GM21723 (cell line): ENCODE measurements at regions not wholly inside any gene's neighbourhood (a gene's known extent, or its start where the extent isn't known, plus 50 kb on each side); places are given as distances from the start of the nearest gene placed in this dataset.
"Not testable (repeated sequence)": the region's sequence is repeated elsewhere in the genome, so short reads cannot be mapped to it uniquely, and the experiment has no call there.

Source experiments
- ATAC-seq: cut with Tn5 transposase; IDR thresholded peaks from one replicate; pipeline ENCODE4 v1.9.1; 2021; ENCODE audit warnings: mild to moderate bottlenecking, moderate library complexity; ENCODE audit not compliant: unreplicated experiment

DNA sequence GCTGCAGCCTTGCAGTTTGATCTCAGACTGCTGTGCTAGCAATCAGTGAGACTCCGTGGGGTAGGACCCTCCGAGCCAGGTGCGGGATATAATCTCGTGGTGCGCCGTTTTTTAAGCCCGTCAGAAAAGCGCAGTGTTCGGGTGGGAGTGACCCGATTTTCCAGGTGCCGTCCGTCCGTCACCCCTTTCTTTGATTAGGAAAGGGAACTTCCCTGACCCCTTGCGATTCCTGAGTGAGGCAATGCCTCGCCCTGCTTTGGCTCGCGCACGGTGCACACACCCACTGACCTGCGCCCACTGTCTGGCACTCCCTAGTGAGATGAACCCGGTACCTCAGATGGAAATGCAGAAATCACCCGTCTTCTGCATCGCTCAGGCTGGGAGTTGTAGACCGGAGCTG is 203.2 kb downstream of the SNCAIP start:
- ATAC-seq: not testable (repeated sequence)

DNA sequence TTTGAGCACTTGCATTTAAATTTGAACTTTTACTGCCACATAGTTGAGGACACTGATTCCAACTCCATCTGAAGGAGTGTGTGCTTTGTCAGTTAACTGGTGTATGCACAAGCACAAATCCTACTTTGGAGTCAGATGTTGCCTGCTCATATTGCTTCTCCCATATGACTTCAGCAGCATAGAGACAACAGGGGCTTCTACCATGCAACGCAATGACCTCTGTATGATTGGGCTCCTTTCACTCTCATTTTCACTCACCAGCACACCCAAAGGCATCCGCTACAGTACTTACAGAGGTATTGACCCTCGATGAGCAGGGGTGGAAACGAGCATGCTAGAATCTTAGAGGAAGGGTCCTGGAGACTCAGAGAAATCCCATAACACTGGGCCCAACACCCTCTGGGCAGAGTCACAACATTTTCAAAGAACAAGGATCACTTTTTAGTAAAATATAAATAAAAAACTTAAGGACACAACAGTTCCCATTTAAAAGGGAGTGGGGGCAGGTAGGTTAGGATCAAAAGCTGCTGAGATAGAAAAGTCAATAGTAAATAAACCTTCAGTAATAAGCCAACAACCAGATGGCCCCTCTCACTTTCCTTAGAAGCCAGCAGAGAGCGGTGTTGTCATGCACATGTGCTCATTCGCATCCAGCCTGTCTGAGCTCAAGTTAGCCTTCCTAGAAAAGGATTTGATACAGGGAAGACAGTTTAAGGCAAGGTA is 203.8 kb downstream of the SNCAIP start:
- ATAC-seq: no peak

GRCh38 chr5:122516432-122516743 is 204.4 kb downstream of the SNCAIP start:
- ATAC-seq: no peak

DNA sequence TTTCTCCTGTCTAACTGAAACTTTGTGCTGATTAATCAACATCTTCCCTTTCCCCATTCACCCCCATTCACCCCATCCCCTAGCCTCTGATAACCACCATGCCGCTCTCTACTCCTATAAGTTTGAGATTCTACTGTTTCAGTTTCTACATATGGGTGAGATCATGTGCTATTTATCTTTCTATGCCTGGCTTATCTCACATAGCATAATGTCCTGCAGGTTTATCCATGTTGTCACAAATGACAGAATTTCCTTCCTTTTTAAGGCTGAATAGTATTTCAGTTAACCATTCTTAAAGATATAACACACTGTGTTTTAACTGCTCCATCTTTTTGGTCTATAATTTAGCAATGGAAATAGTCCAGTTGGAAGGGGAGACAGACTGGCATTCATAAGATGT is 205.1 kb downstream of the SNCAIP start:
- no peak for ATAC-seq

DNA sequence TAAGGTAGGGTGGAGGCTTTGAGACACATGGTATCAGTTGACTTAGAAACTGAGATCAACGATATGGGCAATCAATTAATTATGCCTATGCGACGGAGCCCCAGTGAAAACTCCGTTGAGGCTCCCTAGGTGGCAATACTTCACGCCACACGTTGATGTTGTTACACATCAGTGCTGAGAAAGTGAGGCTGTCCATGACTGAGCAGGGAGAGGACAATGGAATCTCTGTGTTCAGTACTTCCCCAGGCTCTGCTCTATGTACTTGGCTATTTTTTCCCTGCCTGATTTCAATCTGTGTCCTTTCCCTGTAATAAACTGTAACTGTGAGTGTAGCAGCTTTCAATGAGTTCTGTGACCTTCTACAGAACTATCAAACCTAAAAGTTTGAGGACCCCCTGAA is 211.7 kb downstream of the SNCAIP start:
- no peak for ATAC-seq

GRCh38 chr5:122527547-122527946 is 215.5 kb downstream of the SNCAIP start:
- ATAC-seq: no peak

- ATAC-seq: no peak
Measured at GRCh38 chr5:122532035-122532434, 220.0 kb downstream of the SNCAIP start.

DNA sequence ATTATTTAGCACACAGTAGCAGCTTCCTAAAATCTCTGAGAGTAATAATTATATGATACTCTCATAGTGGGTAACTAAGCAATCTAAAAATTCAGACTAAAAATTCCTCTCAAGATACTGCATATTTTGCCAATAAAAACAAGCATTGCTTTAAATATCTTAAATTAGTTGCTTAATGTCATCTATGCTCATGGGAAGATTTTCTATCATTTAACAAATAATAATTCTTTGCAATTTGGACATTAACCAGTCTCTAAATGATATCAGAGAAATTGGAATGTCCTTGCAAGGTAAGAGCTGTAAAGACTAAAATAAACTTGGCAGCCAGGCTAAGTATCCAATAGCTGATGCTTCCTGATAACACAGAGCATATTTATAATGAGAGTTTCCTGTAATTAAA is 221.8 kb downstream of the SNCAIP start:
- ATAC-seq: no peak

GRCh38 chr5:122534829-122535228 is 222.8 kb downstream of the SNCAIP start:
- ATAC-seq: no peak

GRCh38 chr5:122541388-122541787 is 229.4 kb downstream of the SNCAIP start:
- ATAC-seq: no peak

GRCh38 chr5:122545986-122546385 is 228.9 kb upstream of the SNX2 start:
- no peak for ATAC-seq

DNA sequence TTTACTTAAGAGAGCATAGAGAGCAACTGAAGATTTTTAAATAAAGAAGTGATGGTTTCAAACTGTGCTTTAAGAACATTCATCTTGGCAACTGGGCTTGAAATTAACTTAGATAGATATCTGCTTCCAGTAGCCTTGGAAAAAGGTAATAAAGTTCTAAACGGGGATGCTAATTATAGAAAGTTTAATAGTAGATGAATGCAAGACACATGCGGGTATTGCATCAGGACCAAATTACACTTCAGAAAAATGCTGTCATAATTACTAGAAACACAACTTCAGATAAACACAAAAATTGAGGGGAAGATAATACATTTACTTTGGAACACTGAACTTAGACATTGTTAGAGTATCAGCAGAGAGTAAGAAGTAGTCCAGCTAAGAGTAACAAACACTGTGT is 227.7 kb upstream of the SNX2 start:
- ATAC-seq: no peak

- no peak for ATAC-seq
Measured at GRCh38 chr5:122547669-122548068, 227.2 kb upstream of the SNX2 start.

DNA sequence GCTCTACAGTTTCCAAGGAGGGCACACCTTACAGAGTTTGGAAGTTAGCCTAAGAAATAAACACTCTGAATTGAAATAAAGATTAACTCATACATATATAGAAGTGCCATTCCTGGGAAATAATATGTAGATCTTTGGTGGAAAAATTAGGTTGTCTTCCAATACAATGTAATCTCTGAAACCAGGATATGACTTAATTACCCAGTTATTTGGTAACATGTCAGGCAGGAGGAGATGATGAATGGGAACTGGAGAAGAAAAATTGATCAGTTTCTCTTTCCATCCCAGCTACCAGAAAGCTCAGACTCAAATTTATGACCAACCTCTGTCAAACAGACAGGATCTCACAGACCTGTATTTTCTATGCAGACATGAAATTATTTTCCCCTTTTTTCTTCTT is 215.2 kb upstream of the SNX2 start:
- no peak for ATAC-seq

DNA sequence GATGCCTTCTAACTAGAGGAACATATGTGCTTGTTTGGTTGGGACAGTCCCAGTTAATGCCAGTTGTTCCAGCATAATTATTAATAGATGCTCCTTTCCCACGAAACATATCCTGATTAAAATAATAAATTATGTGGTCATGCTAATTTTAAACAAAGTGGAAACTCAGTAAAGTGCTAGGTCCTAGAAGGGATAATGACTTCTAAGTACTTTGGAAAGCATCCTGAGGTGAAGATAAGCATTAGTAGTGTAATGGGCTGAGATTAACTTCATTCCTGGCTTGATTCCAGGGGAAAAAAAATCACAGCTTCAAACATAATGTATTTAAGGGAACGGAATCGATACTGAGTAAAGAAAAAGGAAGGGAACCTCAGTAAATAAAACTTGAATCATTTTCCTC is 213.7 kb upstream of the SNX2 start:
- no peak for ATAC-seq

DNA sequence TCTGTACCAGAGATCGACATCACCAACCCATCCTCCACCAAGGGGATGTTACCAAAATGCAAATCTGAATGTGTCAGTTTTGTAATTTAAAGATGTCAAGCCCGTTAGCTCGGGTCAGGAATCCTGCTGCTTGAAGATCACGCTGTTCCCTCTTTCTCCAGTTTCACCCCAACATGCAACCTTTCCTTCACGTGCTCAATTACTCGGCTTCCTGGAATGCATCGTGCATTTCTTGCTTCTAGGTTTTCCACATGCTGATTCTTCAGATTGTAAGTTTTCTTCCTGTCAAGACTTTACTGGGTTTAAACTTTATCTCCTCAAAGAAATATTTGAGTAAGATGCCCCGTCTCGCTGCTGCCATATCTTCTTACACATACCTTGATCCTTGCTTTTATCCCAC is 209.5 kb upstream of the SNX2 start:
- no peak for ATAC-seq

DNA sequence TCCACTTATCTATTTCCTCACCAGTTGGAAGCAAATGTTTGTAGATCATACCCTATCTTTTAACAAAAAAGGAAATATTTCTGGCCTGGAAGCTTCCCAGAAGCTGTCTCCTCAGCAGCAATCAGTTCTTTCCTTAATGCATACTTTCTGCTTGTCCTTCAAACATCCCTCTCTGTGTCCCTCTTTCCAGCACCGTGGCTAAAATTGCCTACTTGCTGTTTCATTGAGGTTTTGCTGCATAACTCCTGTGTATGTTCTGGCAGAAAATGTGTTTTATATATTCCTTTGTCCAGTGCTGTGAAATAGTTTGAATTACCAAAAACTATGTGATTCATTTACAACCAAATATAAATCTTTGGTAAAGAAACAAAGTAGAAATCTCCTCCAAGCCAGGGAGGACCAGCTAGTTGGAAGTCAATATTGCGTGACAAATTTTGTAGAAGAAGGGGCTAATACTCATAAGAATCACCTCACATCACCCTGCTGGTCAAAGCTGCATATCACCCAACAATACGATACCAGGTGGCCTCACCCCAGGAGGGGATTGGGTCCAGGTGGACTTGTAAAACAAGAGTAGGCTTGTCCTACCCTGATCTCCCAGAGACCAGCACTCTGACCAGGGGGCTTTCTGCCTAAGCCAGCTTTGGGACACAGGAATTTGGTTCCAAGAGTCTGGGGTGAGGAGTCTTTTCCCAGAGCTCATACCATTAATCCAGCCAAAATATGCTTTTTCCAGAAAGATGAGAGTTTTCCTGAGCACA is 198.4 kb upstream of the SNX2 start:
- no peak for ATAC-seq

GRCh38 chr5:122581629-122582028 is 193.3 kb upstream of the SNX2 start:
- no peak for ATAC-seq

- ATAC-seq: no peak
Measured at GRCh38 chr5:122584411-122585300, 190.2 kb upstream of the SNX2 start.

DNA sequence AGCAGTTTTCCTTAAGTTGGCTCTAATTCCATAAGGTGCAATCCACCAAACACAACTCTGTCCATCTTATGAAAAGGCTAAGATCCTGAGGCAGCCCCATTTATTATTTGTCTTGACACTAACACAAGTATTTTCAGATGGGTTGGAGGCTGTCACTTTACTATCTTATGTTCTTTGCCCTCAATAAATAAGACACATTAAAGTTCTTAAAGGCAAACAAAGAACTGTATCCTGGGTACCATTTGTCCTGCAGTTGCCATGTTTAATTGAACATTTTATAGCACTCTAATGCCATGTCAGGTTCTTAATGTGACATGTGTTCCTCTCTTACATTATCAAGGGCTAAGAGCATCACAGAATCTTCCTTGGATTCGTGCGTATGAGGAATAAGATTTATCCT is 189.5 kb upstream of the SNX2 start:
- ATAC-seq: no peak

GRCh38 chr5:122586351-122586750 is 188.5 kb upstream of the SNX2 start:
- ATAC-seq: no peak

- no peak for ATAC-seq
Measured at GRCh38 chr5:122591828-122592227, 183.1 kb upstream of the SNX2 start.
